ENCODE measurements at regions not wholly inside any gene's neighbourhood (a gene's known extent, or its start where the extent isn't known, plus 50 kb on each side); places are given as distances from the start of the nearest gene placed in this dataset.

- no peak for FAIRE-seq
Observed at GRCh38 chr12:103043531-103044486, 86.3 kb downstream of the ASCL1 start.

More at GRCh38 chr12:103043531-103044486, 86.3 kb downstream of the ASCL1 start:
- TF ChIP-seq ZBTB9 (CRISPR knock-in tag; IDR thresholded peaks at IDR 0.05) (no peak), ZNF316 (IDR thresholded peaks at IDR 0.05) (no peak), NCOA6 (IDR thresholded peaks at IDR 0.05) (no peak), CAMTA2 (CRISPR knock-in tag; conservative IDR thresholded peaks at IDR 0.05) (no peak), BHLHE40 (IDR thresholded peaks at IDR 0.05; ENCODE audit: low read length) (no peak), JUND (IDR thresholded peaks at IDR 0.05; ENCODE audit: borderline replicate concordance, low read depth, low read length) (no peak), JUND (tag; IDR thresholded peaks at IDR 0.05; ENCODE audit: borderline replicate concordance, low read depth, low read length) (no peak), HNRNPUL1 (IDR thresholded peaks at IDR 0.05; ENCODE audit: low read length) (no peak), PHB (CRISPR knock-in tag; IDR thresholded peaks at IDR 0.05) (no peak), HDGF (IDR thresholded peaks at IDR 0.05) (no peak), PTRF (tag; IDR thresholded peaks at IDR 0.05) (no peak), NFYB (IDR thresholded peaks at IDR 0.05; ENCODE audit: extremely low read depth, insufficient read length) (no peak), ZC3H11A (IDR thresholded peaks at IDR 0.05; ENCODE audit: low read depth, low read length) (no peak), ZNF212 (CRISPR knock-in tag; IDR thresholded peaks at IDR 0.05) (no peak), NKRF (IDR thresholded peaks at IDR 0.05; ENCODE audit: borderline replicate concordance) (no peak), SLC30A9 (CRISPR knock-in tag; IDR thresholded peaks at IDR 0.05) (no peak), FOXK1 (CRISPR knock-in tag; IDR thresholded peaks at IDR 0.05; ENCODE audit: borderline replicate concordance) (no peak), ZNF586 (CRISPR knock-in tag; conservative IDR thresholded peaks at IDR 0.05) (no peak)
- BruUV-seq (replicated peaks): no TSS peak
- Histone ChIP-seq H3K4me1 (replicated peaks in 1 of 2; ENCODE audit: control insufficient read depth in 2 of 2, insufficient read depth in 2 of 2, low read length in 2 of 2) (no peaks in the 10 kb centered on the region), H2AFZ (ENCODE audit: low read depth, low read length) (no peak overlapping the region), H3K9me1 (ENCODE audit: control insufficient read depth, insufficient read depth, low read length) (no peaks in the 10 kb centered on the region), H3K9me3 (replicated peaks; ENCODE audit: control insufficient read depth, insufficient read depth, low read depth, low read length) (no peaks in the 10 kb centered on the region), H3K36me3 (ENCODE audit: control insufficient read depth, insufficient read depth, low read length) (no peaks in the 10 kb centered on the region), H3K27ac (ENCODE audit: extremely low read depth, low read depth, low read length) (no peak overlapping the region), H3K9ac (ENCODE audit: insufficient read depth in 1 of 2, low read depth in 2 of 2, low read length in 2 of 2) (no peak overlapping the region), H3K4me3 (no peak overlapping the region), H3K4me2 (ENCODE audit: insufficient read depth, low read length) (no peak overlapping the region), H4K20me1 (replicated peaks; ENCODE audit: control insufficient read depth, insufficient read depth, low read length) (no peaks in the 10 kb centered on the region), H3K79me2 (ENCODE audit: control insufficient read depth, insufficient read depth, low read length) (no peaks in the 10 kb centered on the region), H3K27me3 (ENCODE audit: control insufficient read depth in 2 of 2, insufficient read depth in 2 of 2, low read length in 2 of 2) (no peaks in the 10 kb centered on the region)
- in situ Hi-C loops (cut with MboI) (no loop called here), intact Hi-C loops (cut with micrococcal nuclease) (no loop called here)
- ATAC-seq (no peak), DNase-seq (ENCODE audit: extremely low read depth in 1 of 4, low spot score in 3 of 4) (no peak)
- 2% methylated on average over 18 of the region's 18 CpGs for WGBS (ENCODE audit: insufficient coverage, low coverage, missing lambda C conversion rate)
- ChIA-PET CTCF (ENCODE audit: low intra/inter-chr PET ratio) (no interaction called here), POLR2A (no interaction called here)
